OCI-LY7 (cell line): ENCODE measurements at regions not wholly inside any gene's neighbourhood (a gene's known extent, or its start where the extent isn't known, plus 50 kb on each side); places are given as distances from the start of the nearest gene placed in this dataset.

Source experiments
- CTCF ChIP-seq: fragments of 200-600 bp; sonication (generic); conservative IDR thresholded peaks from 2 replicates; pipeline ENCODE4 v1.5.1; 2014; ENCODE audit warnings: mild to moderate bottlenecking, antibody characterized with exemption, low read length, moderate library complexity, mixed read lengths
- EZH2phosphoT487 ChIP-seq: fragments of 200-600 bp; sonication (generic); IDR thresholded peaks from 2 replicates; pipeline ENCODE4 v1.6.1; 2018; ENCODE audit warnings: low read depth, borderline replicate concordance, mild to moderate bottlenecking, mixed run types, antibody characterized with exemption, low read length, moderate library complexity, mixed read lengths

- TF ChIP-seq CTCF (no peak), EZH2phosphoT487 (no peak)
These were observed 1100.0 kb downstream of the GRIK2 start for GRCh38 chr6:102493485-102493884.
